Common myeloid progenitor, CD34-positive (primary cell): ENCODE measurements at regions not wholly inside any gene's neighbourhood (a gene's known extent, or its start where the extent isn't known, plus 50 kb on each side); places are given as distances from the start of the nearest gene placed in this dataset.

Experiments used
- CTCF ChIA-PET: fragments of 350-600 bp; sonication (Branson Sonifier 250); formaldehyde crosslinking; loops from one replicate; lab custom pipeline; 2021; ENCODE audit warnings: antibody characterized with exemption; lab: Charles Lee
- POLR2A ChIA-PET: fragments of 350-600 bp; sonication (Branson Sonifier 250); formaldehyde crosslinking; loops from one replicate; lab custom pipeline; 2021; ENCODE audit warnings: antibody characterized with exemption; lab: Charles Lee
- DNase-seq, 3 donors: peaks; one replicate each; pipeline versions ENCODE4 v3.0.0 to v3.0.0-alpha.2; 2013
- H3K27ac ChIP-seq, 2 experiments: 1 replicate in 1 of 2; 2 replicates in 1 of 2; pipeline ENCODE4 v1.7.0; 2013; ENCODE audit warnings: inconsistent platforms in 2 of 2, low read length in 2 of 2, mild to moderate bottlenecking in 2 of 2, low read depth in 1 of 2, moderate library complexity in 1 of 2; ENCODE audit not compliant: severe bottlenecking in 2 of 2, insufficient read depth in 1 of 2, poor library complexity in 1 of 2
- H3K27me3 ChIP-seq, 5 experiments: replicated peaks in 2 of 5; 1 replicate in 3 of 5; 2 replicates in 2 of 5; pipeline versions ENCODE4 v1.6.1 to v1.7.0; 2013; ENCODE audit warnings: low read length in 4 of 5, mild to moderate bottlenecking in 2 of 5, moderate library complexity in 2 of 5, inconsistent platforms in 1 of 5; ENCODE audit not compliant: insufficient read depth in 5 of 5, control insufficient read depth in 4 of 5
- H3K36me3 ChIP-seq, 4 experiments: 1 replicate in 2 of 4; 2 replicates in 2 of 4; pipeline versions ENCODE4 v1.6.1 to v1.7.0; 2013; ENCODE audit warnings: low read length in 3 of 4, control low read depth in 1 of 4, mild to moderate bottlenecking in 1 of 4; ENCODE audit not compliant: control insufficient read depth in 4 of 4, insufficient read depth in 4 of 4
- H3K4me1 ChIP-seq, 4 experiments: 1 replicate in 3 of 4; 2 replicates in 1 of 4; pipeline versions ENCODE4 v1.6.1 to v1.7.1; 2013; ENCODE audit warnings: low read length in 3 of 4, mild to moderate bottlenecking in 3 of 4, control low read depth in 1 of 4, inconsistent platforms in 1 of 4, moderate library complexity in 1 of 4; ENCODE audit not compliant: control insufficient read depth in 4 of 4, insufficient read depth in 4 of 4; ENCODE audit errors: control extremely low read depth in 1 of 4
- H3K4me3 ChIP-seq, 7 experiments: 1 replicate in 4 of 7; 2 replicates in 3 of 7; pipeline versions ENCODE4 v1.5.1 to v1.7.0; 2013; ENCODE audit warnings: mild to moderate bottlenecking in 7 of 7, low read length in 6 of 7, moderate library complexity in 6 of 7, inconsistent platforms in 2 of 7, low read depth in 2 of 7, control low read depth in 1 of 7; ENCODE audit not compliant: insufficient read depth in 4 of 7, control insufficient read depth in 1 of 7; ENCODE audit errors: extremely low read depth in 1 of 7
- H3K9me3 ChIP-seq, 5 experiments: 1 replicate in 4 of 5; 2 replicates in 1 of 5; pipeline versions ENCODE4 v1.6.1 to v1.7.1; 2013; ENCODE audit warnings: low read length in 4 of 5, mild to moderate bottlenecking in 2 of 5, inconsistent platforms in 1 of 5, low read depth in 1 of 5, moderate library complexity in 1 of 5; ENCODE audit not compliant: control insufficient read depth in 4 of 5, insufficient read depth in 2 of 5; ENCODE audit errors: control extremely low read depth in 1 of 5
- WGBS: methylation state at CpG from one replicate; pipeline ENCODE4 v1.1.5; 2013; ENCODE audit not compliant: insufficient coverage; 5-methylcytosine and 5-hydroxymethylcytosine counted together

GRCh38 chr13:26483546-26483945 is 73.9 kb upstream of the WASF3 start:
- no peaks in the 10 kb centered on the region for H3K36me3 ChIP-seq
- POLR2A ChIA-PET = no interaction called here
- no peaks in the 10 kb centered on the region for H3K27me3 ChIP-seq
- H3K4me1 ChIP-seq = no peaks in the 10 kb centered on the region
- no peaks in the 10 kb centered on the region for H3K9me3 ChIP-seq
- no peak overlapping the region for H3K27ac ChIP-seq
- H3K4me3 ChIP-seq = no peak overlapping the region
- WGBS = 99% methylated on average over 8 of the region's 9 CpGs
- no peak for DNase-seq
- CTCF ChIA-PET = interaction anchor here (0.8 to 2.4 kb wide), 10 partner anchors 10 to 215 kb away, joined by 3 to 17 read pairs (median 4); no protein-coding TSS in a partner anchor

DNA sequence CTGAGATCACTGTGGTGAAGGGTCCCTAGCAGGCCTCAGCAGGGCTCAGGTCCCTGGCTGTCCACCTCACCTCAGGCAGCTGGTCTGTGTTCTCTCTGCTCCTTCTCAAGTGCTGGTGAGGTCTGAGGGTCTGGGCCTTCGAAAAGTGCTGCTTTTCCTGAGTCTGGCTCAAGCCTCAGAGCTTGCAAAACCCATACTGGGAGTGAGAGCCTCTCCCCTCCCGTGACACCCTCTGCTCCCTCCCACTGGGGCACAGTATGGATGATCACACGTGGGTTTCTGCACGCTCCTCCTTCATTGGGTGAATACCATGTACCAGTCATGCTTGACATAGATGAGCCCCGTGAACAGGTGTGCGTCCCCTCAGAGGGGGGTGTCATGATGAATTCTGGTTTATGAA is 73.3 kb upstream of the WASF3 start:
- POLR2A ChIA-PET = interaction anchor here (0.6 kb wide), 1 partner anchor 600 kb away, joined by 8 read pairs; no protein-coding TSS in a partner anchor
- Histone ChIP-seq H3K27ac (no peak overlapping the region), H3K27me3 (no peaks in the 10 kb centered on the region), H3K4me3 (no peak overlapping the region), H3K9me3 (no peaks in the 10 kb centered on the region), H3K36me3 (no peaks in the 10 kb centered on the region), H3K4me1 (no peaks in the 10 kb centered on the region)
- DNase-seq = no peak
- CTCF ChIA-PET = interaction anchor here (0.8 to 3.1 kb wide), 7 partner anchors 9 to 299 kb away, joined by 3 to 13 read pairs (median 8); no protein-coding TSS in a partner anchor
- 82% methylated on average over 3 of the region's 6 CpGs for WGBS

- H3K4me1 ChIP-seq = no peaks in the 10 kb centered on the region
- no peaks in the 10 kb centered on the region for H3K36me3 ChIP-seq
- CTCF ChIA-PET = interaction anchor here (3.1 kb wide), 1 partner anchor 300 kb away, joined by 13 read pairs; no protein-coding TSS in a partner anchor
- POLR2A ChIA-PET = no interaction called here
- H3K27ac ChIP-seq = no peak overlapping the region
- H3K4me3 ChIP-seq = no peak overlapping the region
- WGBS = 95% methylated on average over 6 of the region's 7 CpGs
- H3K27me3 ChIP-seq = no peaks in the 10 kb centered on the region
- no peak for DNase-seq
- H3K9me3 ChIP-seq = no peaks in the 10 kb centered on the region
Observed at GRCh38 chr13:26485288-26485687, 72.2 kb upstream of the WASF3 start.

- CTCF ChIA-PET = interaction anchor here (3.1 kb wide), 1 partner anchor 301 kb away, joined by 13 read pairs; no protein-coding TSS in a partner anchor
- no peaks in the 10 kb centered on the region for H3K9me3 ChIP-seq
Observed at GRCh38 chr13:26485786-26486185, 71.7 kb upstream of the WASF3 start.

DNA sequence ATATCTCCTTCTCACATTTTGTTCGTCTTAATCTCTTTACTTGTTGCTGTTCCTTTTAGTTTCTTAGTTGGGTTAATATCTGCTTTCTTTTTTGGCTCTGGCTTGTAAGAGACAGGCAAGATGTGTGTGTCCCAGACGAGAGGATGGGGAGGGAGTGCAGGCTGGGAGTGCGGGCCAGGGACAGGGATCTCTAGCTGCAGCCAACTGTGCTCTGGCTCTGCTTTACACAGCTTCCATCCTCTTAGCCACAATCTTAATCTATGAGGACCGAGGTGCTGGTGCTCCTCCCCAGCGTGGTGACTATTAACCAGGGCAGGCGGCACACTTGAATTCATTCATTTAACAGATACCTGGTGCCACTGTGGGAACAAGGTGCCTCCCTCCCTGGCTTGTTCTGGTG is 70.9 kb upstream of the WASF3 start:
- POLR2A ChIA-PET = no interaction called here
- no peaks in the 10 kb centered on the region for H3K27me3 ChIP-seq

More at GRCh38 chr13:26485786-26486185, 71.7 kb upstream of the WASF3 start:
- DNase-seq = no peak
- Histone ChIP-seq H3K27ac (no peak overlapping the region), H3K36me3 (no peaks in the 10 kb centered on the region), H3K4me1 (no peaks in the 10 kb centered on the region), H3K4me3 (no peak overlapping the region), H3K27me3 (no peaks in the 10 kb centered on the region)
- 85% methylated on average over 9 of the region's 9 CpGs for WGBS
- POLR2A ChIA-PET = no interaction called here

GRCh38 chr13:26487781-26488180 is 69.7 kb upstream of the WASF3 start:
- Histone ChIP-seq H3K27me3 (no peaks in the 10 kb centered on the region), H3K4me1 (no peaks in the 10 kb centered on the region), H3K27ac (no peak overlapping the region), H3K4me3 (no peak overlapping the region), H3K9me3 (no peaks in the 10 kb centered on the region), H3K36me3 (no peaks in the 10 kb centered on the region)
- ChIA-PET CTCF (no interaction called here), POLR2A (no interaction called here)
- DNase-seq = no peak
- WGBS = 97% methylated on average over 11 of the region's 11 CpGs

More for the DNA sequence above, 70.9 kb upstream of the WASF3 start:
- DNase-seq = no peak
- Histone ChIP-seq H3K27ac (no peak overlapping the region), H3K36me3 (no peaks in the 10 kb centered on the region), H3K4me1 (no peaks in the 10 kb centered on the region), H3K4me3 (no peak overlapping the region), H3K9me3 (no peaks in the 10 kb centered on the region)
- WGBS = 91% methylated on average over 5 of the region's 6 CpGs
- CTCF ChIA-PET = interaction anchor here (3.1 kb wide), 1 partner anchor 301 kb away, joined by 13 read pairs; no protein-coding TSS in a partner anchor

DNA sequence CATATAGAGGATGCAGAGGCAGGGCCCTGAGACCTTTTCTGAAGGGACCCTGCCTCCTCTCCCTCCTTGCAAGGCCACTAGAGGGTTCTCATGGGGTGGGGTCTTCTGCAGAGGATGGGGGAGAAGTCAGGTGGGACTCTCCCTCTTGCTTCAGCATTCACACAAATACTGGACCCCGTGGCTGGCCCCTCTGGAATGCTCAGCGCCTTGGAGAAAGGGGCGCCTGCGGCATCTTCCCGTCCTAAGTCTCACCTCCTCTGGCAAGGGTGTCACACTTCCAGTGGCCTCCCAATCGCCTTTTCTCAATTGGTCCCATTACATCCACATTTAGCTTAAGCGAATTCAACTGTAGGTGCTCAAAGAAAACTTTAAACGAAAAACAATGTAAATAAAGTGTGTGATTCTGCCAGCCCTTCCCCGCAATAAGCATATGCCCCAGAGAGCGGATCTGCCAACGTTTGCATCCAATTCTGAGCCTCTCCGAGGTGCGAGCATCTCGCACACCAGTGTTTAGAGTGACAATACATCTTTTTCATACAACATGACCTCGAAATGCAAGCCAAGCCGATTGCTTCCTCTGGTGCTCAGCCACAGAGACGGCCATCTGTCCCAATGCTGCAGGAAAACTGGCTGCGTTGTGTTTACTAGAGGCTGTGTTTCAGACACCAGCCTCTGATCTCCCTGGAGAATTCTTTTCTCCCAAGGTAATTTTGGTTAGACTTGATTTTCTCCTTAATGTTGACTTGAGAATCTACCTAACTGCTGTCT is 69.1 kb upstream of the WASF3 start:
- H3K27ac ChIP-seq = no peak overlapping the region
- ChIA-PET CTCF (interaction anchor here (1.4 kb wide), 1 partner anchor 15 kb away, joined by 5 read pairs; no protein-coding TSS in a partner anchor), POLR2A (no interaction called here)
- H3K27me3 ChIP-seq = no peaks in the 10 kb centered on the region
- no peaks in the 10 kb centered on the region for H3K4me1 ChIP-seq
- no peaks in the 10 kb centered on the region for H3K9me3 ChIP-seq
- DNase-seq = no peak
- WGBS = 95% methylated on average over 15 of the region's 18 CpGs
- no peak overlapping the region for H3K4me3 ChIP-seq
- no peaks in the 10 kb centered on the region for H3K36me3 ChIP-seq
